Activated CD4-positive, alpha-beta T cell treated with anti-CD3 and anti-CD28 coated beads, Interleukin-2, amount 10 ng/mL, durations not matched to agents 24 days and 14 days (primary cell): ENCODE measurements at regions not wholly inside any gene's neighbourhood (a gene's known extent, or its start where the extent isn't known, plus 50 kb on each side); places are given as distances from the start of the nearest gene placed in this dataset.

Experiments used
- DNase-seq: peaks from one replicate; pipeline ENCODE4 v3.0.0; 2022
- H3K27ac Mint-ChIP-seq: one replicate; pipeline ENCODE4 v1.8.0; 2022; ENCODE audit warnings: mild to moderate bottlenecking, mixed read lengths
- H3K27me3 Mint-ChIP-seq: one replicate; pipeline ENCODE4 v1.8.0; 2022; ENCODE audit warnings: mixed read lengths
- H3K36me3 Mint-ChIP-seq: one replicate; pipeline ENCODE4 v1.8.0; 2022; ENCODE audit warnings: low read depth, mild to moderate bottlenecking, mixed read lengths
- H3K4me1 Mint-ChIP-seq: one replicate; pipeline ENCODE4 v1.8.0; 2021; ENCODE audit warnings: mixed read lengths
- H3K4me3 Mint-ChIP-seq: one replicate; pipeline ENCODE4 v1.8.0; 2022; ENCODE audit warnings: mild to moderate bottlenecking, moderate library complexity, mixed read lengths
- H3K9me3 Mint-ChIP-seq: one replicate; pipeline ENCODE4 v1.8.0; 2021; ENCODE audit warnings: mixed read lengths
- intact Hi-C: fragments of 100-400 bp; cut with micrococcal nuclease; formaldehyde crosslinking; loops from one replicate; pipeline ENCODE4 v1.15.1; 2023

GRCh38 chr13:85278851-85279250, 520.4 kb downstream of the SLITRK6 start:
- H3K36me3 Mint-ChIP-seq = no peaks in the 10 kb centered on the region

DNA sequence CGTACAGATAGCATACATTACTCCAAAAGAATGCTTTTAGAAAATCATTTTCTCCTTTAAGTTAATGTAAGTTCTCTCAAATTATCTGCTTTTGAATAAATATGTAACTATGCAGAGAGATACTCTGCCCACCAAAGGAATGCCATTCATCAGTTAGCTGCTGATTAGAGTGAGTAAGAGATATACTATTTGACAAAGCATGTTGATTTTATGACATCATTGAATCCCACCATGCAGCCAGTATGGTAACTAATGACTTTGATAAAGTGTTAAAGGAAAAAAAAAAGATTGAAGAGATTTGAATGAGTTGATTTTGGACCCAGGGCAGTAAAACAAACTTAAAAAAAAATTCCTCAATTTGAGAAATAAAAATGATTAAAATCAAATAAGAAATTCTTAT, 521.5 kb downstream of the SLITRK6 start:
- Mint-ChIP-seq H3K9me3 (no peaks in the 10 kb centered on the region), H3K36me3 (no peaks in the 10 kb centered on the region), H3K27me3 (no peaks in the 10 kb centered on the region), H3K4me3 (no peak overlapping the region), H3K4me1 (no peaks in the 10 kb centered on the region), H3K27ac (no peak overlapping the region)
- DNase-seq = no peak
- intact Hi-C loops = no loop called here

More at GRCh38 chr13:85278851-85279250, 520.4 kb downstream of the SLITRK6 start:
- Mint-ChIP-seq H3K27ac (no peak overlapping the region), H3K4me1 (no peaks in the 10 kb centered on the region), H3K9me3 (no peaks in the 10 kb centered on the region), H3K27me3 (no peaks in the 10 kb centered on the region), H3K4me3 (no peak overlapping the region)
- no peak for DNase-seq
- intact Hi-C loops = no loop called here

DNA sequence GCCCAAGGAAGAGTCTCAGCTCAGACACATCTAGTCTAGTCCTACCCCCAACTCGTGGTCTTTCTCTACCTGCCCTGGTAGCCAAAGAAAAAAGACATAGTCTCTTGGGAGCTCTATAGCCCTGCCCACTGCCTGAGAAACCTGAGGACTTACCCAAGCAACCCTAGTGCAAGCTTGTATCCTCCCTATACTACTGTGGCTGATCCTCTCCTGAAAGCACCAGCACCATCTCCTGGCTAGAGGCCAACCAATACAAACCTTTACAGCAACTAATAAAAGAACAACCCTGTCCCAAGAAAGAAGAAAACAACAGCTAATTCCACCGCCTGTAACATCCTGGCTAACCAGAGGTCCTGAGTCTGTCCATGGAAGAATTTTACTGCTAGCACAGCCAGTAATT, 532.4 kb downstream of the SLITRK6 start:
- no peak for DNase-seq
- Mint-ChIP-seq H3K4me1 (no peaks in the 10 kb centered on the region), H3K4me3 (no peak overlapping the region), H3K27me3 (no peaks in the 10 kb centered on the region), H3K27ac (no peak overlapping the region), H3K9me3 (peaks cover 3% of the 10 kb centered on the region), H3K36me3 (no peaks in the 10 kb centered on the region)
- intact Hi-C loops = no loop called here

DNA sequence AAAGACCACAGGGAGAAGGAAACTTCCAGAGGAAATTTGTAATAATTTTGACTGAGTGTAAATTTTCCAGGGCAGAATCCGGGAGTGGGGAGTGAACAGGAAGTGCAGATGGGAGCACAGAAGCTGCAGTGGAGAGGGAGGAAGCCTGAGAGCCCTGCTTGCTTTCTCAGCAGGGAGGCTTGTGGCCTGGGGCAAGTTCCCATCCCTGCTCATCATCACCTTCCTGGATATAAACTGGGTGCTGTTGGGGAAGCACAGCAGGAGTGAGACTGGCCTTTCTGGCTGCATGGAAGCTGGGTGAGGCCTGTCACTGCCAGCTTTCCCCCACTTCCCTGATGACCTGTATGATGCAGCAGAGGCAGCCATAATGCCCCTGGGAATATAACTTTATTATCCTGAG, 532.9 kb downstream of the SLITRK6 start:
- Mint-ChIP-seq H3K27me3 (no peaks in the 10 kb centered on the region), H3K36me3 (no peaks in the 10 kb centered on the region), H3K4me3 (no peak overlapping the region), H3K9me3 (peaks cover 3% of the 10 kb centered on the region), H3K4me1 (no peaks in the 10 kb centered on the region), H3K27ac (no peak overlapping the region)
- intact Hi-C loops = no loop called here
- no peak for DNase-seq

DNA sequence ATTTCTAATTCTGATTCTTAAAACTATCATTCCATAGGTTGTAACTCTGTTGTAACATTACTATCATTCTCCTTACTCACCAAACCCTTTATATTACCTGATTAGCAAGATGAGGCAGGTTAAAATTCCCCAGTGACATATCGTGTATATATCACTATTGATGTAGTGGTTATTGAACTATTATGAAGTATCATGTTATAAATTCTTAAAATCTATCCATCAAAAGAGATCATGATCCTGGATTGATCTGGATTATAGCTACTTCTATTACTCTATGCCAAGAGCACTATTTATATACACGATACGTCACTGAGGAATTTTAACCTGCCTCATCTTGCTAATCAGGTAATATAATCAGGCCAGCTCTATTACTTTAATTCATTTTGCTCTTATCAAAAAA, 533.9 kb downstream of the SLITRK6 start:
- Mint-ChIP-seq H3K4me1 (no peaks in the 10 kb centered on the region), H3K27me3 (no peaks in the 10 kb centered on the region), H3K36me3 (no peaks in the 10 kb centered on the region), H3K27ac (no peak overlapping the region), H3K4me3 (no peak overlapping the region), H3K9me3 (peaks cover 3% of the 10 kb centered on the region)
- no peak for DNase-seq
- intact Hi-C loops = no loop called here

- Mint-ChIP-seq H3K9me3 (no peaks in the 10 kb centered on the region), H3K27ac (no peak overlapping the region), H3K36me3 (no peaks in the 10 kb centered on the region), H3K4me3 (no peak overlapping the region), H3K27me3 (no peaks in the 10 kb centered on the region), H3K4me1 (no peaks in the 10 kb centered on the region)
- no peak for DNase-seq
- intact Hi-C loops = no loop called here
Observed at GRCh38 chr13:85262499-85262898, 536.7 kb downstream of the SLITRK6 start.

DNA sequence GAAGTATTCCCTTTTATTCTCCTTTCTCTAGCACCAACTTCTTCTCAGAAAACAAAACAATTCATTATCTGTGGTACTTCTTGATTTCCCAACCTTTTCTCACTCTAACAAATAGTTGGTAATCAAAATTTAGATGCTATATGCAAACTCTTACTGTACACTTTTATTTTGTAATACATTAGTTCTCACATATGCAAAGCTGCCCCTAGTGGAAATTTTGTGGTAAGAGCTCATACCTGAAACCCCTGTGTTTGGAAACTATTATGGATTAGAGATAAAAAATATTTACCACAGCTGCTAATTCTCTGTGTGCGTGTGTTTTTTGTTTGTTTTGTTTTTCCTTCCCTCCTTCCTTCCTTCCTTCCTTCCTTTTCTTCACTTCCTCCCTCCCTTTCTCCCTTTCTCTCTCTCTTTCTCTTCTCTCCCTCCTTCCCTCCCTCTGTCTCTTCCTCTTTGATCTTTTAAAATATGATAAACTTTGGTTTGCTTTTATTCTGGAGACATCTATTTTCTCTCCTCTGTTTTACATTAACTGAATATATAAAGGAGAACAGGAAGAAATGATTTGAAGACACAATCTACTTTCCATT, 537.4 kb downstream of the SLITRK6 start:
- Mint-ChIP-seq H3K27ac (no peak overlapping the region), H3K27me3 (no peaks in the 10 kb centered on the region), H3K36me3 (no peaks in the 10 kb centered on the region), H3K4me3 (no peak overlapping the region), H3K9me3 (no peaks in the 10 kb centered on the region), H3K4me1 (no peaks in the 10 kb centered on the region)
- DNase-seq = no peak
- intact Hi-C loops = no loop called here

- H3K36me3 Mint-ChIP-seq = no peaks in the 10 kb centered on the region
Observed at GRCh38 chr13:85260896-85261295, 538.3 kb downstream of the SLITRK6 start.

GRCh38 chr13:85255978-85256377, 543.2 kb downstream of the SLITRK6 start:
- H3K4me1 Mint-ChIP-seq = no peaks in the 10 kb centered on the region
- H3K36me3 Mint-ChIP-seq = no peaks in the 10 kb centered on the region
- no peak for DNase-seq
- no peak overlapping the region for H3K4me3 Mint-ChIP-seq
- no peak overlapping the region for H3K27ac Mint-ChIP-seq
- no peaks in the 10 kb centered on the region for H3K27me3 Mint-ChIP-seq
- no peaks in the 10 kb centered on the region for H3K9me3 Mint-ChIP-seq
- intact Hi-C loops = no loop called here

More at GRCh38 chr13:85260896-85261295, 538.3 kb downstream of the SLITRK6 start:
- H3K9me3 Mint-ChIP-seq = no peaks in the 10 kb centered on the region
- no peak overlapping the region for H3K27ac Mint-ChIP-seq
- no peak for DNase-seq
- no peaks in the 10 kb centered on the region for H3K4me1 Mint-ChIP-seq
- intact Hi-C loops = no loop called here
- H3K27me3 Mint-ChIP-seq = no peaks in the 10 kb centered on the region
- no peak overlapping the region for H3K4me3 Mint-ChIP-seq

GRCh38 chr13:85254641-85255040, 544.6 kb downstream of the SLITRK6 start:
- H3K4me1 Mint-ChIP-seq = no peaks in the 10 kb centered on the region
- H3K9me3 Mint-ChIP-seq = no peaks in the 10 kb centered on the region
- no peak for DNase-seq
- no peaks in the 10 kb centered on the region for H3K36me3 Mint-ChIP-seq
- intact Hi-C loops = no loop called here
- no peak overlapping the region for H3K27ac Mint-ChIP-seq
- no peak overlapping the region for H3K4me3 Mint-ChIP-seq
- H3K27me3 Mint-ChIP-seq = no peaks in the 10 kb centered on the region

GRCh38 chr13:85249151-85249550, 550.1 kb downstream of the SLITRK6 start:
- Mint-ChIP-seq H3K27ac (no peak overlapping the region), H3K4me3 (no peak overlapping the region), H3K4me1 (no peaks in the 10 kb centered on the region), H3K9me3 (no peaks in the 10 kb centered on the region), H3K27me3 (no peaks in the 10 kb centered on the region), H3K36me3 (no peaks in the 10 kb centered on the region)
- no peak for DNase-seq
- intact Hi-C loops = no loop called here

- Mint-ChIP-seq H3K36me3 (no peaks in the 10 kb centered on the region), H3K27me3 (no peaks in the 10 kb centered on the region), H3K9me3 (no peaks in the 10 kb centered on the region), H3K4me3 (no peak overlapping the region), H3K4me1 (no peaks in the 10 kb centered on the region), H3K27ac (no peak overlapping the region)
- DNase-seq = no peak
- intact Hi-C loops = no loop called here
Observed at GRCh38 chr13:85247780-85248179, 551.4 kb downstream of the SLITRK6 start.

DNA sequence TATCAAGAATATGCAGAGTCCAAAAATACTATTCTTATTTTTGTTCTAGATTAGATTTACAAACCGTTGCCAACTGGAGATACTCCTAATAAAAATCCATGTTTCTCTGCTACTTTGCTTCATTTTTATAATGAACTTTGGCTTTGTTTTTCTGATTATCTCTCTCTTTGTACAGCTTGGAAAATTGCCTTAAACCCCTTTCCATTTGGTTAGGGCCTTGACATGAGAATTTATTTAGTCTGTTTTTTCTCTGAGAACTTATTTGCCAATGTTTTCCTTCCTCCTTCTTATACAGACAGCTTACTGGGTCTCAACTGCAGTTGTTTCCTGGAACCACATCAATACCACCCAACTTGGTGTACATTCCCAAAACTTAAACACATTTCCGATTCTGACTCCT, 555.4 kb downstream of the SLITRK6 start:
- Mint-ChIP-seq H3K27me3 (no peaks in the 10 kb centered on the region), H3K27ac (no peak overlapping the region), H3K4me1 (no peaks in the 10 kb centered on the region), H3K9me3 (no peaks in the 10 kb centered on the region), H3K4me3 (no peak overlapping the region), H3K36me3 (no peaks in the 10 kb centered on the region)
- intact Hi-C loops = no loop called here
- no peak for DNase-seq

DNA sequence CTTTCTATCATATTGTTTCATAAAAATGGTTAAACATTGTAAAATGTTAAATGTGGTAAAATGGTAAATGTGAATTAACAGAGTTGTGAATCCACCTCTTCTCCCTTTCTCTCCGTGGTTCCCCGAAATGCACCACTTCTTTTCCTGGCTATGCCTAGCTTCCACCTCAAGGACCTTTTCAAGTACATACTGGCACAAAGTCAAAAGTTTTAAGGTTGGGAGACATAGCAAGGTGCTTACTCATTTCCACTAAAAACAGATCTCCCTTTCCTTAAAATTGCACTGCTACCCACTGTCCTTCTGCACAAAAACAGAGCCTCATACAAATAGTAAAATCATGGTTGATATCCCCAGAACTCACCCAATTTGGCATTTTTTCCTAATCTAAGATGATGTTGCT, 558.2 kb downstream of the SLITRK6 start:
- Mint-ChIP-seq H3K4me3 (no peak overlapping the region), H3K27ac (no peak overlapping the region), H3K9me3 (no peaks in the 10 kb centered on the region), H3K27me3 (no peaks in the 10 kb centered on the region), H3K4me1 (no peaks in the 10 kb centered on the region), H3K36me3 (no peaks in the 10 kb centered on the region)
- intact Hi-C loops = no loop called here
- no peak for DNase-seq

DNA sequence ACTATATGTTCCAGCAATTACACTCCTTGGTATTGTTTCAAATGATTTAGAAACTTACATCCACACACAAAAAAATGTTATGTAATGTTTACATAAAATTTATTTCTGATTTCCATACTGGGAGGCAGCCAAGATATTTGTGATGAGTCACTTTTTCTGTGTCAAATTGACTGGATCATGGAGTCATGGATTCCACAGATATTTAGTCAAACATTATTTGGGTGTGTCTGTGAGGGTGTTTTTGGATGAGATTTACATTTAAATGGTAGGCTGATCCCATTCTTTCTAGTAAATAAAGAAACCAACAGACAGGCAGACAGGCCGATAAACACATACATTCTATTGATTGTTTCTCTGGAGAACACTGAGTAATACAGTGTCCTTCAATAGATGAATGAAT, 562.8 kb downstream of the SLITRK6 start:
- no peaks in the 10 kb centered on the region for H3K4me1 Mint-ChIP-seq
- H3K4me3 Mint-ChIP-seq = no peak overlapping the region
- intact Hi-C loops = no loop called here
- DNase-seq = no peak
- no peaks in the 10 kb centered on the region for H3K27me3 Mint-ChIP-seq
- no peaks in the 10 kb centered on the region for H3K9me3 Mint-ChIP-seq
- H3K27ac Mint-ChIP-seq = no peak overlapping the region
- H3K36me3 Mint-ChIP-seq = no peaks in the 10 kb centered on the region
